ENCODE measurements at regions not wholly inside any gene's neighbourhood (a gene's known extent, or its start where the extent isn't known, plus 50 kb on each side); places are given as distances from the start of the nearest gene placed in this dataset.

- TF ChIP-seq CTCF (IDR thresholded peaks at IDR 0.05) (no peak), POLR2A (IDR thresholded peaks at IDR 0.05) (no peak)
These were observed 90.2 kb upstream of the TMTC2 start for GRCh38 chr12:82596483-82596882.
